ELR (cell line): ENCODE measurements at regions not wholly inside any gene's neighbourhood (a gene's known extent, or its start where the extent isn't known, plus 50 kb on each side); places are given as distances from the start of the nearest gene placed in this dataset.
"Not testable (repeated sequence)": the region's sequence is repeated elsewhere in the genome, so short reads cannot be mapped to it uniquely, and the experiment has no call there.

Source experiments
- DNase-seq: peaks from one replicate; pipeline ENCODE4 v3.0.0-alpha.2; 2015; ENCODE audit warnings: low read depth

- peak; percentile 96 for DNase-seq
These were observed 59.3 kb downstream of the GPR88 start for GRCh38 chr1:100597061-100597741.

- DNase-seq = no peak
These were observed 59.8 kb downstream of the GPR88 start for GRCh38 chr1:100597784-100598183.

- DNase-seq = not testable (repeated sequence)
These were observed 62.4 kb downstream of the GPR88 start for GRCh38 chr1:100600377-100600776.

GRCh38 chr1:100602028-100602427 lies 64.1 kb downstream of the GPR88 start:
- not testable (repeated sequence) for DNase-seq

- no peak for DNase-seq
These were observed 66.4 kb downstream of the GPR88 start for GRCh38 chr1:100604372-100604771.

GRCh38 chr1:100606438-100606837 lies 68.5 kb downstream of the GPR88 start:
- DNase-seq = peak; percentile 75

GRCh38 chr1:100607628-100608240 lies 69.8 kb downstream of the GPR88 start:
- no peak for DNase-seq

GRCh38 chr1:100609849-100610248 lies 71.9 kb downstream of the GPR88 start:
- DNase-seq = no peak

- DNase-seq = no peak
These were observed 73.1 kb downstream of the GPR88 start for GRCh38 chr1:100611086-100611485.

- DNase-seq = peak; percentile 32
These were observed 74.6 kb downstream of the GPR88 start for GRCh38 chr1:100612540-100612939.

GRCh38 chr1:100613817-100614559 lies 76.0 kb downstream of the GPR88 start:
- no peak for DNase-seq

- DNase-seq = no peak
These were observed 76.6 kb downstream of the GPR88 start for GRCh38 chr1:100614570-100614969.

GRCh38 chr1:100615686-100616085 lies 77.7 kb downstream of the GPR88 start:
- no peak for DNase-seq

GRCh38 chr1:100616121-100616621 lies 78.2 kb downstream of the GPR88 start:
- DNase-seq = no peak

GRCh38 chr1:100622037-100622436 lies 84.1 kb downstream of the GPR88 start:
- DNase-seq = peak; percentile 99

- no peak for DNase-seq
These were observed 84.6 kb downstream of the GPR88 start for GRCh38 chr1:100622506-100622905.

GRCh38 chr1:100622966-100623762 lies 85.2 kb downstream of the GPR88 start:
- DNase-seq = peak; percentile 64

- no peak for DNase-seq
These were observed 87.1 kb downstream of the GPR88 start for GRCh38 chr1:100624886-100625610.

- peak; percentile 51 for DNase-seq
These were observed 88.5 kb downstream of the GPR88 start for GRCh38 chr1:100626397-100626796.

GRCh38 chr1:100627054-100627716 lies 89.2 kb downstream of the GPR88 start:
- DNase-seq = peak; percentile 87

GRCh38 chr1:100627936-100628335 lies 90.0 kb downstream of the GPR88 start:
- no peak for DNase-seq
